ENCODE measurements at regions not wholly inside any gene's neighbourhood (a gene's known extent, or its start where the extent isn't known, plus 50 kb on each side); places are given as distances from the start of the nearest gene placed in this dataset.

- TF ChIP-seq POLR2A (IDR thresholded peaks at IDR 0.05) = no peak
- TF ChIP-seq CTCF (IDR thresholded peaks at IDR 0.05) = no peak
Observed at GRCh38 chr4:135672202-135672601, 1470.6 kb upstream of the PABPC4L start.
